ENCODE measurements at regions not wholly inside any gene's neighbourhood (a gene's known extent, or its start where the extent isn't known, plus 50 kb on each side); places are given as distances from the start of the nearest gene placed in this dataset.
"Not testable (repeated sequence)": the region's sequence is repeated elsewhere in the genome, so short reads cannot be mapped to it uniquely, and the experiment has no call there.

GRCh38 chrX:110512341-110512740, 153.7 kb downstream of the RTL9 start:
- intact Hi-C loops (cut with micrococcal nuclease) = no loop called here
- ATAC-seq (ENCODE audit: low read depth) (no peak), DNase-seq (no peak)
- H3K27me3 Mint-ChIP-seq = no peaks in the 10 kb centered on the region
- TF ChIP-seq CTCF (IDR thresholded peaks at IDR 0.05) = no peak
- ChIA-PET POLR2A (no interaction called here), CTCF (no interaction called here)
- no peak overlapping the region for H3K27ac Mint-ChIP-seq
- H3K36me3 Mint-ChIP-seq (ENCODE audit: low read depth) = no peaks in the 10 kb centered on the region
- H3K4me3 Mint-ChIP-seq = no peak overlapping the region
- peaks cover 2% of the 10 kb centered on the region for H3K9me3 Mint-ChIP-seq
- no peaks in the 10 kb centered on the region for H3K4me1 Mint-ChIP-seq

GRCh38 chrX:110514509-110514908, 155.9 kb downstream of the RTL9 start:
- H3K27me3 Mint-ChIP-seq = no peaks in the 10 kb centered on the region
- ATAC-seq (ENCODE audit: low read depth) = no peak
- no peak overlapping the region for H3K4me3 Mint-ChIP-seq
- ChIA-PET POLR2A (no interaction called here), CTCF (no interaction called here)
- no peak for DNase-seq
- no peaks in the 10 kb centered on the region for H3K4me1 Mint-ChIP-seq
- intact Hi-C loops (cut with micrococcal nuclease) = no loop called here
- H3K27ac Mint-ChIP-seq = no peak overlapping the region
- no peak for TF ChIP-seq CTCF (IDR thresholded peaks at IDR 0.05)
- H3K9me3 Mint-ChIP-seq = peaks cover 2% of the 10 kb centered on the region
- no peaks in the 10 kb centered on the region for H3K36me3 Mint-ChIP-seq (ENCODE audit: low read depth)

GRCh38 chrX:110519501-110519900, 160.9 kb downstream of the RTL9 start:
- POLR2A ChIA-PET = no interaction called here
- no peak for TF ChIP-seq CTCF (IDR thresholded peaks at IDR 0.05)
- Mint-ChIP-seq H3K27me3 (no peaks in the 10 kb centered on the region), H3K9me3 (no peaks in the 10 kb centered on the region), H3K27ac (no peak overlapping the region), H3K4me1 (no peaks in the 10 kb centered on the region), H3K4me3 (no peak overlapping the region), H3K36me3 (ENCODE audit: low read depth) (no peaks in the 10 kb centered on the region)
- intact Hi-C loops (cut with micrococcal nuclease) = no loop called here
- no peak for ATAC-seq (ENCODE audit: low read depth)
- no peak for DNase-seq
- CTCF ChIA-PET = no interaction called here

- intact Hi-C loops (cut with micrococcal nuclease) = no loop called here
- ATAC-seq (ENCODE audit: low read depth) (no peak), DNase-seq (no peak)
- CTCF ChIA-PET = no interaction called here
- Mint-ChIP-seq H3K27me3 (no peaks in the 10 kb centered on the region), H3K36me3 (ENCODE audit: low read depth) (no peaks in the 10 kb centered on the region), H3K4me3 (no peak overlapping the region), H3K27ac (no peak overlapping the region), H3K9me3 (no peaks in the 10 kb centered on the region), H3K4me1 (no peaks in the 10 kb centered on the region)
- TF ChIP-seq CTCF (IDR thresholded peaks at IDR 0.05) = no peak
- POLR2A ChIA-PET = no interaction called here
Observed at GRCh38 chrX:110519906-110520452, 161.3 kb downstream of the RTL9 start.

- H3K9me3 Mint-ChIP-seq; POLR2A ChIA-PET; H3K27ac Mint-ChIP-seq; H3K27me3 Mint-ChIP-seq; intact Hi-C loops (cut with micrococcal nuclease); DNase-seq; H3K4me3 Mint-ChIP-seq; H3K36me3 Mint-ChIP-seq (ENCODE audit: low read depth); ATAC-seq (ENCODE audit: low read depth); CTCF ChIA-PET; H3K4me1 Mint-ChIP-seq: not testable (repeated sequence)
Observed at GRCh38 chrX:110520652-110521051, 162.0 kb downstream of the RTL9 start.

- Mint-ChIP-seq H3K27ac (no peak overlapping the region), H3K9me3 (no peaks in the 10 kb centered on the region), H3K27me3 (no peaks in the 10 kb centered on the region), H3K4me3 (no peak overlapping the region), H3K4me1 (no peaks in the 10 kb centered on the region), H3K36me3 (ENCODE audit: low read depth) (no peaks in the 10 kb centered on the region)
- ChIA-PET POLR2A (no interaction called here), CTCF (no interaction called here)
- ATAC-seq (ENCODE audit: low read depth) (no peak), DNase-seq (no peak)
- TF ChIP-seq CTCF (IDR thresholded peaks at IDR 0.05) = no peak
- intact Hi-C loops (cut with micrococcal nuclease) = no loop called here
Observed at GRCh38 chrX:110531873-110532580, 173.4 kb downstream of the RTL9 start.
